HG03095 (cell line): ENCODE measurements at regions not wholly inside any gene's neighbourhood (a gene's known extent, or its start where the extent isn't known, plus 50 kb on each side); places are given as distances from the start of the nearest gene placed in this dataset.
"Not testable (repeated sequence)": the region's sequence is repeated elsewhere in the genome, so short reads cannot be mapped to it uniquely, and the experiment has no call there.

Experiments
- ATAC-seq: cut with Tn5 transposase; IDR thresholded peaks from one replicate; pipeline ENCODE4 v1.9.1; 2021; ENCODE audit warnings: moderate library complexity; ENCODE audit not compliant: unreplicated experiment

DNA sequence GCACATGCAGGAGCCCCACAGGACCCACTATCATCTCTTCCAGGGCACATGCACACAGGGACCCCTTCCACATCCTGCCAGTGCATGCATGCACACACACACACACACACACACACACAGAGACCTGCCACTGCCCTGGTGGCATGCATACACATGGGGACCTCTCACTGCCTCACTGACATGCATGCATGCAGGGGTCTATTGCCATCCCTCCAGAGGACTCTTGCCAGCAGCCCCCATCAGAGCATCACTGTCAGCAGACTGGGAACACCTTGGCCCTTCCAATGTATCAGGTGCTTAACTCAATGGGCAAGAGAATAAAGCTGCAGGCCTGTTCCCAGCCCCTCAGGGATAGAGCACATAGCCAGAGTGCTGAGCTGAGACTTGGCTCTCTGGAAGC, 433.6 kb upstream of the PPP1R2C start:
- no peak for ATAC-seq

DNA sequence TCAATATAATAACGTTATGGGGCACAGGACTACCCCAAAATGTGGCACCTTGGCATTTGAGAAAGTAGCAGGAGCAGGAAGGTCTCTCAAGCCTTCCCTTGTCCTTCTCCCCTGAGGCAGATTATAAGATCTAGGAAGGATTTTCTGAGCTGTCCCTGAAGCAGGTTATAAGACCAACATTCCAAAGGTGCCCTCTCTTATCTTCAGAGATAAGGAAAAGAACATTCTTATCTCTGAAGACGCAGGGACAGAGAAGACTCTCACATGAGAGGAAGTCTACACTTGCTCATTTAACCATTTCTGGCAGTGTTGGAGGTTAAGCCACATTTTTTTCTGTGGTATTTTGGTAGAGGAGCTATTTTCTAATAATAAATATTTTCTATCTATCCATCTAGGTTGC, 437.9 kb upstream of the MAOA start:
- ATAC-seq: no peak

DNA sequence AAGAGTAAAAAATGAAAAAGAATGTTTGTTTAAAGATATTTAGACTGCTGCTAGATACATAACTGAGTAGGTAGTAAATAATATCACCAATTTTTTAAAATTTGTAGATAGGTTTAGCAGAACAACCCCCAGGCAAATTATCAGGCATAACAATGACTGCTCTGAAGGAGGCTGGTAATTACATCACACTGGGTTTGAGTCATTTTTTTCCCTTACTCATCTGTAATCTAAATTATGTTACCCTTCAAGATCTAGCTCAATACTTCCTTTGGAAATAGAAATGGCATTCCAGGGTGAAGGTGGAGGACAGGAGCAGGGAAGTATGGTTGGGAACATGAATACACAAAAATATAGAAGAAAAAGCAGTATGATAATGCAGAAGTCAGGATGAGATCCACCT, 431.6 kb upstream of the MAOA start:
- no peak for ATAC-seq

DNA sequence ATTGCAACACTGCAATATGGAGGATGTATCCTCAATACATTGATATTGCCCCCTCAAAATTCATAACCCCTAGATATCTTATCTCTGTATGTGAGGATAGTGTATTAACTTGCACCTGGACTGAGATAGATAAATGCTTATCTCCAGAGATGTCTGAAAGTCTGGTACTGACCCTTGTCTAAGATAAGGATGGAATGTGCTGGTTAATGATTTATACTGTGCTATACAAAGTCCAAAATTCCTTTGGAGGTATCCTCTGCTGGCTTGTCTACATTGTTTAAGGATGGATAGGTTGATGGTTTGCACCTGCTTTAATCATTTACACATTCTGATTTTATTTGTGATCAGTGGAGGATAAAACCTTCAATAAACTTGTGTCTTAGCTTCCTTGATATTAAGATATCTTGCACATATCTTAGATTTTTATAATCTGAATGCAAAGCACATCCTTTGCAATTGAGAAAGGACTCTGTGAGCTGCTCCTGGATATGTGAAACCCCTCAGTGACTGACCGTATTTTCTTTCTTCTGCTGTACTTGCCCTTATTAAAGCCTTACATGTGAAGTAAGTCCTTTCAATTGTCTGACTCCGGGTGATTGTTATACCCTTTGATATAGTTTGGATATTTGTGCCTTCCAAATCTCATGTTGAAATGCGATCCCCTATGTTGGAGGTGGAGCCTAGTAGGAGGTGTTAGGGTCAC, 430.3 kb upstream of the MAOA start:
- no peak for ATAC-seq

DNA sequence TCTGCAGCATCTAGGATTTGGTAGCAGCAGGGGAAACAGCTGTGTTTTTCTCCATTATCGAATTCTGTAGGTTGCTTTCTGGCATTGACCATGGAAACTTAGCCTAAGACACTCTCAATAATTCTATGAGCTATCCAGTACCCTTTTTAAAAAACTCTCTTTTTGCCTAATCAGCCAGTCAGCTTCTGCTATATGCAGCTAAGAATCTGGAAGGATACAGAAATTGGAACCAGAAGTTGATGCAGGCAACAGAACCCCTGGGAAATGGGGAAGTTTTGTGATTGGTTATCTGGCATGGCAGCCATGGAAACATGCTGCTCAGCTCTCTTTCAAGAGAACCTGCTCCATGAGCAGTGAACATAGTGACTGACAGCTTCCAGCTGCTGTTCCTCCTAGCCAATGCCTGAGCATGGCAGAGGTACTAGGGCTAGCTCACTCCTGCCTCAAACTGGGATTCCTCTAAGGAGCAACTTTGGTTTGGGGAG, 417.6 kb upstream of the MAOA start:
- no peak for ATAC-seq

DNA sequence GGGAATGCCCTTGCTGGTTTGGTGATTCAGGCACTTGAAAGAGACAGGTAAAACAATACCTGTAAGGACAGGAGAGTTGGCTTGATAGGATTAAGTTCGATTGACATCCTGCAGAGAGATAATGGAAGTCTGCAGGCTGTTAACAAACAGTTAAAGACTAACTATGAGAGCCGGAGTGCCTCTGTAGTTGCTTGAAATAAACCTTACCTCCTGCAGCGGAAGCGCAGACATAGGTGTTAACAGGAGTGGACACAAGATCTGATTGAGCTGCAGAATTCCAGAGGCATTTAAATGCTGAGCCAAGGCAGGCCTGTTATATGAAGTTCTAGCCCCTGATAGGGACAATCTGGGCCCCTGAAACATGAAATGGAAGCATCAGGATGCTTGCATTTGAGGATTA, 416.7 kb upstream of the MAOA start:
- ATAC-seq: no peak

DNA sequence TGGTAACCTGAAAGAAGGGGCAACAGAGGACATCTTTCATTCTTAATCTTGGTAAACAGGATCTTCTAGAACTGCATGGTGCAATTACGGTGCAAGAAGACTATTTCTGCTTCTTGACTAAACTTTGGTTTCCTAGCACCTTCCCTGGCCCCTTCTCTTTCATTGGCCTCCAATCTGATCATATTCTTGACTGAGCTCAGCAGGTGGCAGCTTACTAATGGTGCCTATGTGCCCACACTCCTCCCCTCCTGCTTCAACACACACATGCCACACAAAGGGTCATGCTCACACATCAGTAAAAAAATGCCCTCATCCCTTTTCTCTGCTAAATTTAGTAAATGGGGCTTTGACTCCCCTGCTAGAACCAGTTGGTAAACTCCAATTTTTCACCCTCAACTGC, 400.5 kb upstream of the MAOA start:
- no peak for ATAC-seq

DNA sequence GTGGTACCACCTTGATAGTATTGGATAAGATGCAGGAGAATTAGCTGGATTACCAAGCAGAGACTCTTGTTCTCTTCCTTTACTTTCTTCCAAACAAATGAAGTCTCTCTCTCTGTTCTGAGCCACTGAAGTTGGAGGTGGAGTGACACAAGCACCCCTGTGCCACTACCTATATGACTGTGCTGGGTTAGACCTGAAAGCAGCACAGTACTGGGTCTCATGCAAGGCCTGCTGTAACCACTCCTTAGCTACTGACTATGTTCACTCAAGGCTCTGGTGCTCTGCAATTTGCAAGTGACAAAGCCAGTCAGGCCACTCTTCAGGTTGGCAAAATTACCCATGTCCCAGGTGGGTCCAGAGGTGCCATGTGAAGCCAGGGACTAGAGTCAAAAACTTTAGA, 389.6 kb upstream of the MAOA start:
- no peak for ATAC-seq

DNA sequence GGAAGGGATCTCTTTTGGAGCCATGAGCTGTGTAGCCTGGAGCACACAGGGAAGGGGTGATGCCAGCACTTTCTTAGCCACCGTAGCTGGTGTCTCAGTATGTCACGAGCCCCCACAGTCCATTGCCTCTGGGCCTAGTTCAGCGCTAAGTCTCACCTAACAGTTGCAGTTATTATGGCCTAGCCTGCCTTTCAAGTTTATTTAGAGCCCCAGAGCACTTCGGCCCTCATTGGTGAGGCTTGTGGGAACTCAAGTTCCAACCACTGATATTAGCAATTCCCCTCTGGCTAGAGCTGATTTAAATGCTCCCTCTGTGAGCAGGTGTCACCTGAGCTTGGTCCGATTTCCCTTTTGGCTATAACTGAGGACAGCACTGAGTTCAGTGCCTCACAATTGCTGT, 388.4 kb upstream of the MAOA start:
- no peak for ATAC-seq

DNA sequence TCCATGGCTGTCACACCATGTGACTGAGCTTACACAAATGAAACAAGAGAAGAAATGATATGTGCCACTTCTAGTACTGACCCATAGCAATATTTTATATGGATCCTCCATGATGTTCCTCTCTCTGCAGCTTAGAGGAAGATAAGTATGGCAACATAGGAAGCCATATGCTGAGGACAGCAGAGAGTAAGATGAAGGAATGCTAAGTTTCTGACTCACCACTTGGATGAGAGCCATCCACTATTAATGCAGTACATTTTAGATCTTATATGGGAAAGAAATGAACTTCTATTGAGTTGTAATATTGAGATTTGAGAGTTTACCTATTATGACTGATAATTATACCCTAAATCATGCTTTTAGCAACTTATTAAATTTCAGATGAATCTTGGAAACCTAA, 386.9 kb upstream of the MAOA start:
- no peak for ATAC-seq

DNA sequence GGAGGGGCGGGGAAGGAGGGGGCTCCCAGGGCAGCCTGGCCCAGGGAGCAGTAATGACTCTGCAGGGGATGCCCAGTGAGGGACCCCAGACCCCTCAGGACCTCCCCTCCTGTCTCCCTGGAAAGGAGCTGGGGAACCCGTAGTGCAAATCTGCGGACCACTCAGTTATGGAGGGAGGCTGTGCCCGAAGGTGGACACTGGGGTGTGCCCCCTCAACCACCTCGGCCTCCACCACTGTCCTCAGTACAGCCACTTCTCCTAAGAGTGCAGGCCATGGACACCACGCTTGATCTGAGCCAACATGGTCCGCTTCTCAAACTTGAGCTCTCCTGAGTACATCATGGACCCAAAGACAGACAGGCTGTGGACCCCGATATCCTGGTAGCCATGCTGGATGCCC, 378.2 kb upstream of the MAOA start:
- ATAC-seq: no peak

DNA sequence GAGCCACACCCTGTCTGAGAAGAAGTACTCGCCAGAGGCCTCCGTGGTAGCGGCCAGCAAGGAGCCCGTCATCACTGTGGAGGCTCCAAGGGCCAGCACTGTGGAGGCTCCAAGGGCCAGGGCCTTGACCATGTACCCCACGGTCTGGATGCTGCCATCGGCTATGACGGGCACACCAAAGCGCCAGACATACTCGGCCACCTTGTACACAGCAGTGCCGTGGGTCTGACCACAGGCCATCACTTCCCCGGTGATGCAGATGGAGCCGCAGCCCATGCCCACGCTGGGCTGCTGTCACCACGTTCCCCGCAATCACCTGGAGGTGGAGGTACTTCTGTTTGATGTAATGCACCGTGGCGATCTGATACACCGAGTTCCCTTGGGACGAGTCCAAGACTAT, 377.7 kb upstream of the MAOA start:
- ATAC-seq: no peak

DNA sequence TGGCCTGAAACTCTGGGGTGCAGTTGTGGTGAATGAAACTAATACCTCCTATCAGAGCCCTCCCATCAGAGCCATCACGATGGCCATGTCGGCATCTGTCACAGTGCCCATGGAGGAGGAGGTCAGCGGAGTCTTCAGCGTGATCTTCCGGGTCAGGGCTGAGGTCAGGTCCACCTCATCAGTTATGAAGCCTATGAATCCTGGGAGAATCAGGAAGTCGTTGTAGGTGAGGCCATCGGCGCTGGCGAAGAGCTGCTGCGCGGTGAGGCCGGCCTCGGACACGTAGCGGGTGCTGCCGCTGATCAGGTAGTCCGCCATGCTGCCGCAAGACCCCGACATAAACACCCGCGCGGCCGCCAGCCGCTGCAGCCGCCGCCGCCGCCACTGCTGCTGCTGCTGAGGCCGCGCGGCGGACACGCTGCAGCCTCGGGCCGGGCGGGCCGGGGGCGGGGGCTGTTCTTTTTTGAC, 376.7 kb upstream of the MAOA start:
- ATAC-seq: no peak

DNA sequence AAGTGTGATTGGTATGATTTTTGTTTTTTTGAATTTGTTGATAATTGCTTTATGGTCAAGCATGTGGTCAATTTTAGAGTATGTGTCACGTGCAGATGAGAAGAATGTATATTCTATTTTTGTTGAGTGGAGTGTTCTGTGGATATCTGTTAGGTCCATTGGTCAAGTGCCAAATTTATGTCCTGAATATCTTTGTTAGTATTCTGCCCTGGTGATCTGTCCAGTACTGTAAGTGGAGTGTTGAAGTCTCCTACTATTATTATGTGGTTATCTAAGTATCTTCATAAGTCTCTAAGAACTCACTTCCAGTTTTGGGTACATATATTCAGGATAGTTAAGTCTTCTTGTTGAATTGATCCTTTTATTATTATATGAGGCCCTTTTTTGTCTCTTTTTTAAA, 372.9 kb upstream of the MAOA start:
- ATAC-seq: no peak

DNA sequence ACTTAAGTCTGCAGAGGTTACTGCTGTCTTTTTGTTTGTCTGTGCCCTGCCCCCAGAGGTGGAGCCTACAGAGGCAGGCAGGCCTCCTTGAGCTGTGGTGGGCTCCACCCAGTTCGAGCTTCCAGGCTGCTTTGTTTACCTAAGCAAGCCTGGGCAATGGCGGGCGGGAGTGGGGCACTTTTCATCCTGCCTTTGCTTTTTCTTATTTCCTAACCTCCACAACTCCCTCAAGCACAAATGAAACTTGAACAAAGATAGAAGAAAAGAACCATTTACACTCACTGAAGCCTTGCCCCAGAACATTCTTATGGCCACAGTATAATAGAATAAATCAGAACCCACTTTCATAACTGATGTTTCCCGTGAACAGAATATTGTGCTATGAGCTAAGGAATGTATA, 344.5 kb upstream of the MAOA start:
- ATAC-seq: not testable (repeated sequence)

DNA sequence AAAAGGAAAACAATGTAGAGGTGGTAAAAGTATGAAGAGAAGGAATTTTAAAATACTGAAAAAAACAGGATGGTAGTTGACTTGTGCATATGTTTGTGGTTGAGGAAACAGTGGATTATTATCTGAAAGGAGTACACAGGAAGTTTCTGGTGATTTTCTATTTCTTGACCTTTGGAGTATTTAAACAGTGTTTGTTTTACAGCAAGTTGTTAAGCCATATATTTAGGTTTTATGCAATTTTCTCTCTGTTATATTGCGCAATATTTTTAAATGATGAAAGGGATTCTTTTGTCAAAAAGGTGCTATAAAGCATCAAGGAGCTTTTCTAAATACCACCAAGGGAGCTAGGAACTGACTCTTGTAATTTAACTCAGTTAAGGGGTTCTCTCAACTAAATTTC, 343.1 kb upstream of the MAOA start:
- no peak for ATAC-seq

DNA sequence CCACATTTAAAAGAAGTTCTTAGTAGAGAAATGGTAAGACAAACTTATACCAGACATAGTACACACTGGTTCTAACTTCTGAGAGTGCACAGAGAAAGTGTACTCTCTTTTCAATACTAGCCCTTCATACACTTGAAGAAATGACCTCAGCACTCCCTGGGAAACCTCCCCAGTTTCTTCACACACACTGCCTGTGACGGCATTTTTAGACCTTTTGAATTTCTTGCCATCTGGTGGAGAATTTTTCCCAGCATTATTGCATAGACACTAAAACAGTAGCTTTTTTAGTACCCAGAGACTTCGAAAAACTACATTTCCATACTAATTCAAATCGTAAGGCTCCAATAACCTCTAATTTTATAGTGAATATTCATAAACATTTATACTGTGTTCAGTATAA, 341.6 kb upstream of the MAOA start:
- ATAC-seq: no peak

DNA sequence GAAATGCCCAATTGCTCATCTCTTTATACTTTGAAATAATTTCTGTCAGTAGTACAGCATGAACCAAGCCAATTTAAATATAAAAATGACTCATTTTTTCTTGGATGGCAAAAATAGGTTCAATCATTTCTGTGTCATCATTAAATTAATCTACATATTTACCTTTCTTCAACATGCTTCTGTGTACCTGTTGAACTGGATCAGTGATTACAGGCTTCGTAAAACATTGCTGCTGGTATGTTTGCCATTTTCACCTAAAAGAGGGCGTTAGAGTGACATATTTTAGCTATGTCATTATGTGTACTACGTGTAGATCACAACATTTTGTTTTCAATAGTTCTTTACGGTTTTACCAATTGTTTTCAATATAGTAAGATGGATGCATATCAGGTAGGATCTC, 340.5 kb upstream of the MAOA start:
- no peak for ATAC-seq

DNA sequence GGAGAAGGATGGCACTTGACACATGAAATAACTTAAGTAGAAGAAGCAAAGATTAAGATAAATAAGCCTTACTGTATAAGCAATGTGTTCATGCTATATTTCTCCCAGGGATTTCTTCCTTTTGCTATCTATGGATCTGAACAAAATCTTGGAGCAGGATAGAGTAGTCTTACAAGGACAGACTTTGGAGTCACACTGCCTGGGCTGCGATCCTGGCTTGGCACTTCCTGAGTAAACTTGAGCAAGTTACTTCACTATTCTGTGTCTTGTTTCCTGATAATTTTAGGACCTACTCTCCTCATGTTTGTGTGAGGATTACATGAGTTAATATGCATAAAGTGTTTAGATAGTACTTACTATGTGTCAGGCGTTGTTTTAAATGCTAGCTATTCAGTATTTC, 340.0 kb upstream of the MAOA start:
- ATAC-seq: no peak

DNA sequence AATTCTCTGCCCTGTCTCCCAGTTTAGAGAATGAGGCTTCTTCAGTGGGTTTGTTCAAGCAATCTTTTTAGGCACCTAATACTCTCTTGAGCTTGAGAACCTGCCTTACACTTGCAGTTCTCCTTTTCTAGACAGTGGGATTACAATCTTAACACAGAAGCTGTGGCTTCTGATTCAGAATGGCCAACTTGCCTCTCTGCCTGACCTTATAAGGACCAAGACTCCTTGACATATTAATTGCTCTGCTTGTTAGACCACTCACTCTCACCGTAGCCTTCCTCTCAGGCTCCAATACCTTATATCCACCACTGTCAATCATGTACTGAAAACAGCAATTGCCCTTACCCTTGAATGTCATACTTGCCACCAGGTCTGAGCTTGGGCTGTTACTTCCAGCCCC, 338.7 kb upstream of the MAOA start:
- no peak for ATAC-seq

DNA sequence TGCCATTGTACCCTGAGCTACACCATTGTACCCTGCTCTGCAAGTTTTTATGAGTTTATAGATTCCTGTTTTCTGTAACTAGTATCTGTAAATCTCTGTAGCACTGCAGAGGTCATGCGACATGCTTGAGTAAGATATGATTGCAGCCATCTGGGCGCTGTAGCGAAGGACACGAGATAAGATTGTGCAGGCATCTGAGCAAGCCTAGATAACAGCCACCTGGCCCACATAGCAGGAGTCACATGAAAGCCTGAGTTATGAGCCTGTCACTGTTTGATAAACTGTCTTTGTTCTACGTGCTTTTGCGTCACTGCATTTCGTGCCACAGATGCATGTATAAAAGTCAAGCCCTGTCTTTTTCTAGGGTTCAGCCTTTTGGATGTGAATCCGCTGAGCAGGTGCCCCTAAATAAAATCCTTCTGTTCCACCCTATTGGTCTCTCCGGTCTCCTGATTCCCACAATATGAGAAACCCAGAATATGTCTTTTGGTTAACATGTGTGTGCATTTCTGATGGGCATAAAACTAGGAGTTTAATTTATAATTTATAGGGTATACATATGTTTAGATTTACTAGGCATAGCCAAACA, 327.6 kb upstream of the MAOA start:
- ATAC-seq: no peak

DNA sequence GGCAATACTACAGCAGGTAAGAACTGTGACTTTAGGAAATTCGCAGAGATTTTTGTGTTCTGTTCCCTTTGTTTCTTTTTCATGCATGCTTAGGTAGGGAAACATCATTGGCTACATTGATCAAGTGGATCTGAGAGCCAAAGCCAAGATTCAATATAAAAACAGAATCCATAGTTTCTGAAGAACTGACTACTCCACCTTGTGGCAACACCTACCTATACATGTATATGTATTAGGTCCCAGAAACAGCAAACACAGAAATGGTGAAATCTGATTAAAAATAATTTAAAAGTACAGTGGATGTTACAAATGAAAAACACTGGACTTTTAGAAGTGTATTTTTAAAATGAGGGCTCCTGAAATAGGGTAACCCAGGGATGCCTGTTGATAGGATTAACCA, 322.6 kb upstream of the MAOA start:
- ATAC-seq: no peak

DNA sequence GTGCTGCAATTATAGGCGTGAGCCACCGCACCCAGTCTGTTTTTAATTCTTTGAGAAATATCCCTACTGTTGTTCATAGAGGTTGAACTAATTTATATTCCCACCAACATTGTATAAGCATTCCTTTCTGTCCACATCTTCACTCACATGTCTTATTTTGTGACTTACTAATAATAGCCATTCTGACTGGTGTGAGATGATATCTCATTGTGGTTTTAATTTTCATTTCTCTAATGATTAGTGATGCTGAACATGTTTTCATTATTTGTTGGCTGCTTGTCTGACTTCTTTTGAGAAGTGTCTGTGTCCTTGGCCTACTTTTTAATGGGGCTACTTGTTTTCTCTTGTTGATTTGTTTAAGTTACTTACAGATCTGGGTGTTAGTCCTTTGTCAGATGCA, 310.9 kb upstream of the MAOA start:
- peak; percentile 36 for ATAC-seq
